Ovary (tissue), 7 donors: ENCODE measurements at regions not wholly inside any gene's neighbourhood (a gene's known extent, or its start where the extent isn't known, plus 50 kb on each side); places are given as distances from the start of the nearest gene placed in this dataset.

Source experiments
- DNase-seq, 5 donors: peaks; one replicate each; pipeline ENCODE4 v3.0.0-alpha.2; 2019 to 2020
- H3K27ac ChIP-seq, 2 donors: fragments of 200-600 bp; one replicate each; pipeline versions ENCODE4 v1.5.1 to v1.8.0; 2019 to 2022
- H3K27me3 ChIP-seq: fragments of 200-600 bp; one replicate; pipeline ENCODE4 v1.8.0; 2022
- H3K36me3 ChIP-seq: fragments of 200-600 bp; sonication (generic); one replicate; pipeline ENCODE4 v1.5.1; 2019
- H3K4me1 ChIP-seq: one replicate; pipeline ENCODE4 v1.8.1; 2013; ENCODE audit warnings: mild to moderate bottlenecking, moderate library complexity; ENCODE audit not compliant: insufficient read depth
- H3K4me3 ChIP-seq: fragments of 200-600 bp; sonication (generic); one replicate; pipeline ENCODE4 v1.5.1; 2017
- H3K9me3 ChIP-seq, 2 donors: fragments of 200-600 bp in 1 of 2; sonication (generic) in 1 of 2; one replicate each; pipeline versions ENCODE4 v1.5.1 to v1.8.1; 2013 to 2019; ENCODE audit warnings: mild to moderate bottlenecking in 1 of 2, moderate library complexity in 1 of 2
- EP300 ChIP-seq: sonication (generic); formaldehyde crosslinking; IDR thresholded peaks from one replicate; pipeline ENCODE4 v1.6.1; 2017; ENCODE audit warnings: antibody characterized with exemption
- POLR2A ChIP-seq: fragments of 450-650 bp; IDR thresholded peaks from one replicate; pipeline ENCODE4 v1.6.1; 2017; ENCODE audit warnings: antibody characterized with exemption, mild to moderate bottlenecking, moderate library complexity
- WGBS, 3 donors: extraction: QIAGEN DNeasy Blood & Tissue Kit in 1 of 3; methylation state at CpG; one replicate each; pipeline versions ENCODE4 v1.1.5 to v1.1.7; 2013 to 2017; 5-methylcytosine and 5-hydroxymethylcytosine counted together
- intact Hi-C, 4 donors: fragments of 100-400 bp; cut with DNase I; formaldehyde crosslinking; loops; one replicate each; pipeline versions ENCODE4 v1.11.0 to v1.15.1; 2022 to 2023
- TF ChIP-seq, protein P1 (sequence below), 3 donors: fragments of 450-650 bp in 2 of 3; fragments of 200-600 bp in 1 of 3; IDR thresholded peaks; one replicate each; pipeline versions ENCODE4 v1.5.1 to v1.8.0; 2016 to 2022; ENCODE audit warnings: antibody characterized with exemption in 3 of 3, mild to moderate bottlenecking in 1 of 3
- donor health status: DM: no; HTN: no; CAD: no; lungs with moderate emphysema.
- donor health status: DM: no; HTN: no; CAD: no.
- donor health status: Bipolar disorder and iron deficiency.
- donor health status: DM: no; HTN: no; CAD: no.
- donor health status: DM: yes; HTN: yes; CAD: no.

DNA sequence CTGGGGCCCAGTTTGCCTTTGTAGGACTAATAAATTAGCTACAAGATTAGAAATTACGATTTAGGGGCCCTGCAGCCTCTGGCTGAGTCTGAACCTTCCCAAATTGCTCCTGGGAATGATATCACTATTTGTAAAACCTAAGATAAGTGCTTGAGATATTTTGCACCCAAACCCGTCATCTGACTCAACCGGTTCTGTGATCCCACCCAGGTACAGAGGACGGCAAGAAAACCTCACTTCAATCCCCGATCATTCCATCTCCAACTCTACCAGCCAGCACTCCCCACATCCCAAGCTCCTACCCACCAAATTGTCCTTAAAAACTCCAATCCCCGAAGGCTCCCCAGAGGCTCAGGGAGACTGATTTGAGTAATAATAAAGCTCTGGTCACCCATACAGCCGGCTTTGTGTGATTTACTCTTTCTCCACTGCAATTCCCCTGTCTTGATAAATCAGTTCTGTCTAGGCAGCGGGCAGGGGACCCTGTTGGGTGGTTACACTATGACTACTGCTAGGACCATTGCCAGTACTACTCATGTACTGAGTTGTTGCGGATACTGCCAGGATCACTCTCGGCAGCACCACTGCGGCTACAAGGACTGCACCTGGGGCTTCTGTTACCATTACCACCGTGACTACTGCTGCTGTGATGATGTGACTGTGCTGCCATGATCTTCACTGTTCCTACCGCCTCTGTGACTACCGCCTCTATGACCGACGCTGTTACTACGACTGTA is 73.1 kb downstream of the IRF8 start:
- Histone ChIP-seq H3K9me3 (no peaks in the 10 kb centered on the region), H3K27me3 (no peaks in the 10 kb centered on the region), H3K4me3 (no peak overlapping the region), H3K27ac (no peak overlapping the region), H3K36me3 (no peaks in the 10 kb centered on the region), H3K4me1 (peaks cover 8% of the 10 kb centered on the region)
- no peak for TF ChIP-seq POLR2A
- no peak for TF ChIP-seq EP300
- TF ChIP-seq, protein P1, sequence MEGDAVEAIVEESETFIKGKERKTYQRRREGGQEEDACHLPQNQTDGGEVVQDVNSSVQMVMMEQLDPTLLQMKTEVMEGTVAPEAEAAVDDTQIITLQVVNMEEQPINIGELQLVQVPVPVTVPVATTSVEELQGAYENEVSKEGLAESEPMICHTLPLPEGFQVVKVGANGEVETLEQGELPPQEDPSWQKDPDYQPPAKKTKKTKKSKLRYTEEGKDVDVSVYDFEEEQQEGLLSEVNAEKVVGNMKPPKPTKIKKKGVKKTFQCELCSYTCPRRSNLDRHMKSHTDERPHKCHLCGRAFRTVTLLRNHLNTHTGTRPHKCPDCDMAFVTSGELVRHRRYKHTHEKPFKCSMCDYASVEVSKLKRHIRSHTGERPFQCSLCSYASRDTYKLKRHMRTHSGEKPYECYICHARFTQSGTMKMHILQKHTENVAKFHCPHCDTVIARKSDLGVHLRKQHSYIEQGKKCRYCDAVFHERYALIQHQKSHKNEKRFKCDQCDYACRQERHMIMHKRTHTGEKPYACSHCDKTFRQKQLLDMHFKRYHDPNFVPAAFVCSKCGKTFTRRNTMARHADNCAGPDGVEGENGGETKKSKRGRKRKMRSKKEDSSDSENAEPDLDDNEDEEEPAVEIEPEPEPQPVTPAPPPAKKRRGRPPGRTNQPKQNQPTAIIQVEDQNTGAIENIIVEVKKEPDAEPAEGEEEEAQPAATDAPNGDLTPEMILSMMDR (IDR thresholded peaks at IDR 0.05) = no peak
- intact Hi-C loops = no loop called here
- 78 to 84% (median 79%) methylated on average over 17 of the region's 17 CpGs for WGBS, 3 donors
- DNase-seq = no peak

GRCh38 chr16:85974428-85975375 is 75.7 kb downstream of the IRF8 start:
- no peak for TF ChIP-seq POLR2A
- TF ChIP-seq, protein P1 (IDR thresholded peaks at IDR 0.05) = no peak
- no peak for TF ChIP-seq EP300
- DNase-seq = no peak
- intact Hi-C loops = no loop called here
- WGBS, 3 donors = 73 to 74% (median 74%) methylated on average over 13 of the region's 13 CpGs
- H3K36me3 ChIP-seq = no peaks in the 10 kb centered on the region
- no peaks in the 10 kb centered on the region for H3K9me3 ChIP-seq
- no peak overlapping the region for H3K4me3 ChIP-seq
- H3K4me1 ChIP-seq = peaks cover 2% of the 10 kb centered on the region
- no peak overlapping the region for H3K27ac ChIP-seq
- no peaks in the 10 kb centered on the region for H3K27me3 ChIP-seq

GRCh38 chr16:85975451-85975981 is 76.6 kb downstream of the IRF8 start:
- Histone ChIP-seq H3K27ac (no peak overlapping the region), H3K36me3 (no peaks in the 10 kb centered on the region), H3K27me3 (no peaks in the 10 kb centered on the region), H3K4me1 (peaks cover 2% of the 10 kb centered on the region), H3K9me3 (no peaks in the 10 kb centered on the region), H3K4me3 (no peak overlapping the region)
- intact Hi-C loops = no loop called here
- DNase-seq = no peak
- no peak for TF ChIP-seq POLR2A
- TF ChIP-seq EP300 = no peak
- TF ChIP-seq, protein P1 (IDR thresholded peaks at IDR 0.05) = no peak
- WGBS, 3 donors = 80 to 87% (median 86%) methylated on average over 7 of the region's 7 CpGs

- H3K36me3 ChIP-seq = no peaks in the 10 kb centered on the region
- H3K9me3 ChIP-seq = no peaks in the 10 kb centered on the region
- no peaks in the 10 kb centered on the region for H3K4me1 ChIP-seq
- 67 to 78% (median 73%) methylated on average over 22 of the region's 22 CpGs for WGBS, 3 donors
- DNase-seq = no peak
- intact Hi-C loops = no loop called here
- H3K27me3 ChIP-seq = no peaks in the 10 kb centered on the region
- no peak overlapping the region for H3K4me3 ChIP-seq
- no peak overlapping the region for H3K27ac ChIP-seq
- TF ChIP-seq POLR2A = no peak
- TF ChIP-seq EP300 = no peak
- TF ChIP-seq, protein P1 (IDR thresholded peaks at IDR 0.05) = no peak
These were observed 79.4 kb downstream of the IRF8 start for GRCh38 chr16:85978291-85978775.
